SKM-1 (cell line): ENCODE measurements at regions not wholly inside any gene's neighbourhood (a gene's known extent, or its start where the extent isn't known, plus 50 kb on each side); places are given as distances from the start of the nearest gene placed in this dataset.
"Not testable (repeated sequence)": the region's sequence is repeated elsewhere in the genome, so short reads cannot be mapped to it uniquely, and the experiment has no call there.

Experiments
- DNase-seq: peaks from one replicate; lab custom pipeline; 2025; ENCODE audit not compliant: unreplicated experiment; lab: John Stamatoyannopoulos, UW

DNA sequence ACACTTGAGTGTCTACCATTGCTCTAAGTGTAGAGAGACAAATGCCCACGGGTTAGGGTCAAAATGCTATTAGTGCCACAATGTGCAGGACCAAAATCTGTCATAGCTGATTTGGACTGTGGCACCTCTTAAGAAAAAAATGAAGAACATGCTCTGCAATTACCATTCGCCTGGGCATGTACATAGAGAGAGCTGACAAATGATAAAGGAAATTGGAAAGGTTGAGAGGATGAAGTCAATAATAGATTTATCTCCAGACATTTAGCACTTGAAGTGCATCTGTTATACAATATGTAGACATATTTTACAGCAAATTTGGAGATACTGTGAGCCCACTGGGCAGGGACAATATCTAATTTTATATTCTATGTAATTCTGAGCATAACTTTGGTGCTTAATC is 804.4 kb downstream of the SATB2 start:
- no peak for DNase-seq

DNA sequence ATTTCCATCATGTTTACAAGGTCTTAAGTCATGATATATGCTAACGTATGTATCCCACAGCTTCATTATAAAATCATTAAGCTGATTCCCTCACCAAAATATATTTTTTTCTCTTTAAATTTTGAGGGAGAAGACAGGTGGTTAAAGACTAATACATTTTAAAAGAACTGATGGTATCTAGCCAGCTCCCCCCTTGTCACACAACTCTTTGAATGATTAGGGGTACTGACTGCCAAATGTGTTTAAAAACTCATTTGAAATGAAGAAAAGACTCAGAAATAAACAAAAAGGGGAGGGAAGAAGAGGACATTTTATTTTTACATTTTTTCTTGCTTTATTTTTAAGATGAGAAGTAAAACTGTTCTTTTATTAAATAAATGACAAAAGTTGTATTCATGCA is 805.3 kb downstream of the SATB2 start:
- no peak for DNase-seq

GRCh38 chr2:198645816-198646215 is 811.9 kb downstream of the SATB2 start:
- no peak for DNase-seq

DNA sequence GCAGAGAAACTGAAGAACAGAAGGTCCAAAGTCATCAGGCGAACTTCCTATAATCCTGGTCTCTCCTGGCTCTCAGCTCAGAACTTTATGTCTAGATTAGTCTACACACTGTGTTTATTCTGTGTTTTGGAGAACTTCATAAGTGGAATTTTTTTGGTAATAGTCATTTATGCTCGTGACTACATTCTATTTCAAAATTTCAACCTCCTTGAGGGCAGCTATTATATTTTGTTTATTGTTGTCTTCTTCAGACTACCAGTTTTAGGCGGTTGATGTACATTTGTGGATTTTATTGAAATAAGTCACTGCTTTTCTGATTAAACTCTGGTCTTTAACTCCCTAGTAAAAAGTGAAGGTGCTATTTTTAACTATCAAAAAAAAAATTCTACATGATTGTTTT is 816.6 kb downstream of the SATB2 start:
- DNase-seq, result no peak

DNA sequence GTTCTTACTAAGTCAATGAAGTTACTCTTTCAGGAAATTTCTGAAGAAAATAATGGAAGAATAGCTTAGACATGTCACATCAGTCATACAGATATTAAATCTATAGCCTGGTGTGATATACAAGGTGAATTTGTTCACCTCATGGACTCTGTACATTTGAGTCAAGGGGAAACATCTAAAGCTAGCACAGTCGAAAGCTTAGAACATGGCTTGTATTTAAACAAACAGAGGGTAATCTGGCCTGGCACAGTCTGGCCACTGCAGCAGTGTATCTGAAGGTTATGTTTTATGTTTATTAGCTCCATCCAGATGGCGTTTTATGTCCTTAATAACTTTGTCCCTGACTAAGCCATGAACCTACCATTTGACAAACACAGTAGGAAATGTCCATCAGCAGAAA is 817.3 kb downstream of the SATB2 start:
- DNase-seq, result no peak

- DNase-seq, result peak; percentile 33
Measured at GRCh38 chr2:198639580-198639979, 818.2 kb downstream of the SATB2 start.

GRCh38 chr2:198638577-198638976 is 819.2 kb downstream of the SATB2 start:
- DNase-seq, result no peak

DNA sequence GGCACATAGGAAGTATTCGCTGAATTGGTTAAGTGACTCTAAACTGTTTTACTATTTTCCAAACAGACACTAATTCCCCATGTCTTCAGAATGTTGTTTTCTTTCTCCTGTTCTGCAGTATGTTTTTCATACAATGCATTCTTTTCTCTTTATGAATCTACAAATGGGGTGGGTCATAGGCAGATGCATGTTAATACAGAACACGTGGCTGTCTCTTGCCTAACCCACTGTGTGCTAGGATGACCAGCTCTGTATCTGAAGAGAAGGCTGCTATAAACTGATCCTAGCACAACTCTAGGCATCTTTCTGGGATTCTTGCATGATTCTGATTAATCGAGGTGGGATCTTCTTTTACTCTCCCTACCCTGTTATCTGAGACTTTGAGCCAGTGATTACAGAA is 826.0 kb downstream of the PLCL1 start:
- no peak for DNase-seq

GRCh38 chr2:198628596-198628995 is 824.2 kb downstream of the PLCL1 start:
- DNase-seq, result no peak

DNA sequence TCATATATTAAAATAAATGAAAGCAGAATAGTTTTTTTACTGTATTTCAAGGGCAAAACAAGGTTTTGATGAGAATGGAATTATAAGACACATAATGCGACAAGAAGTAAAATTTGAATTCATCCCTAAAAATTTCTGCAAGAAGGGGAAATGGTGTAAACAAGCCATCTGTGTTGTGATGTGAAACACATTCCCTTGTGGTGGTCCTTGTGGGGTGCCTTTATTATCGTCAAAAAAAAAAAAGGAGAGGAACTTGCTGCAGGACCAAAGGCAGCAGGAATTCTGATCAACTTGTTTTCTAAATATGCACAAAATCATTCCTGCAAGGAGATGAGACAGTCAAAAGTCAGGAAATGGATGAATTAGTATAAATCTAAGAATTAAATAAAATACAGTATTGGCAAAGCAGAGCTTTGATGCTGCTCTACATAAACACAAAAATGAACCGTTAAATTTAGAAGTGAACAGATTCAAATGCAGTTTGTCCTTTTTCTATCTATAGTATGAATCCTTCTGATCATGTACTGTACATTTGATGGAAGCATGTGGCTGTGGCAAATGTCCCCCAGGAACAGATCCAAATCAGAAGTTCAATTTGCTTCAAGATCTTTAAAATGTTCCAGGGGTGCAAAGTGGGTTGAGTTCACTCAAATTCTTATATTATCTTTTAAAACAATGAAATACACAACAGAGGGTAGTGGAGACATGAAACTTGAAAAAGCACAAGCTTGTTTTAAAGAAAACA is 818.8 kb downstream of the PLCL1 start:
- no peak for DNase-seq

DNA sequence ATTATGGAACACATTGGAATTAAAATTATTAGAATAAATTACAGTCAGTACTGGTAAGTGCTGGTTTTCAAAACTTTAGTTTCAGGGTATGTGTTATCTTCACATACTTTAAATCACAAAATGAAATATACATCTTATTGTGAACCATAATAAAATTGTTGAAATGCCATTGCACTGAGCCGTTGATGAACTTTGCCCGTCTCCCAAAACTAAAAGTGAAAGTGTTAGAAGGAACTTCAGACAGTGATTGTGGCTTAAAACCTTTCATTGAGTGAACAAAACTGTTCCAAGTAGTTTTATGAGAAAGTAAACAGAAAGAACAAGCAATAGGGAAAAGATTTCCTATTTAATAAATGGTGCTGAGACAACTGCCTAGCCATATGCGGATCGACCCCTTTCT is 811.6 kb downstream of the PLCL1 start:
- DNase-seq, result no peak

GRCh38 chr2:198611201-198611600 is 806.8 kb downstream of the PLCL1 start:
- no peak for DNase-seq

DNA sequence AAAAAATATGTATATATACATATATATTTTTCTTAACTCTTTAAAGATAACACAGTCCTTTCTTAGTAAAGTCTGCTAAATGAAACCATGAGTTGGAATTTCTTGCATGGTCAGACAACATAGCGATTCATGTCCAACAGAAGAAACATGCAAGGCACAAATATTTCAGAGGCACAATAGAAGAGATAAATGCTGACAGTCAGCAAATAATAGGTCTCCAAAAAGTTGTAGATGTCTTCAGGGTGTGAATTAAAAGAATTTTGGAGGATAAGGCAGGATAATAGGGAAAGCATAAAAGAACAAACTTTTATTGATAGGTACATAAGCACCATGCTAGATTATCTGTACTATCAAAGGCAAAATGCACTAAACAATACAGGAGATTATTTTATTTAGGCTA is 800.2 kb downstream of the PLCL1 start:
- no peak for DNase-seq

GRCh38 chr2:198602986-198603385 is 798.6 kb downstream of the PLCL1 start:
- DNase-seq, result not testable (repeated sequence)

DNA sequence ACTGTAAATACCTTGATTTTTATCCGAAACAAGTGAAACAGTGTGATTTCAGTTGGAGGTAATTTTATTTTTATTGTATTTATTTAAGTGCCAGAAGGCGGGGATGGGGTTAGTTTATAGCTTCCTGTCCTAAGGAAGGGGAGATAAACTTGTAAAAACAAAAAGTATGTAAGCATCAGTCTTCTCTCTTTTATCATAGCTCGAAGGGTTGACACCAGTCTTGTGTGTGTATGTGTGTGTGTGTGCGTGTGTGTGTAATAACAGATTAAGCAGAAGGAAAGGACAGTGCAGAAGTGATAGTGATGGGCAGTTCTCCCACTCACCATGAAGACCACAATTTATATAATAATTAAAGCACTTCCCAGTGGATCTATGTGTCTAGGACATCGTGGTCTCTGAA is 793.3 kb downstream of the PLCL1 start:
- DNase-seq, result no peak

GRCh38 chr2:198596985-198597384 is 792.6 kb downstream of the PLCL1 start:
- DNase-seq, result no peak

DNA sequence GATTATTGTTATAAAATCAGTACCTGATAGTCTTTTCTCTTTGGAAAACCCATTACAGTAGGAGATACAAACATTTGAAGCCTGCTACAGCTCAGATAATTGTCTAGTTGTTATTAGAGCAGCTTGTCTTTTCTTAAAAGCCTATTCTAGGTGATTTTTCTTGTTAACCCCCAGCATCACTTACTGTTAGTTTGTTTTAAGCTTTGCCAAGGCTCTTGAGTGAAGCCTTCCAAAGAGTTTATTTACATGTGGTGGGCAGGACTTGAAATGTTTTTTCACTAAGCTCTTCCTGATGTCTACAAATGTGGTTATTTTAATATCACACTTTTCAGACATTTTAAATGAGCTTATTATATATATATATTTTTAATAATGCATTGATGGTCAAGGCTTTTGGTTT is 791.3 kb downstream of the PLCL1 start:
- no peak for DNase-seq

DNA sequence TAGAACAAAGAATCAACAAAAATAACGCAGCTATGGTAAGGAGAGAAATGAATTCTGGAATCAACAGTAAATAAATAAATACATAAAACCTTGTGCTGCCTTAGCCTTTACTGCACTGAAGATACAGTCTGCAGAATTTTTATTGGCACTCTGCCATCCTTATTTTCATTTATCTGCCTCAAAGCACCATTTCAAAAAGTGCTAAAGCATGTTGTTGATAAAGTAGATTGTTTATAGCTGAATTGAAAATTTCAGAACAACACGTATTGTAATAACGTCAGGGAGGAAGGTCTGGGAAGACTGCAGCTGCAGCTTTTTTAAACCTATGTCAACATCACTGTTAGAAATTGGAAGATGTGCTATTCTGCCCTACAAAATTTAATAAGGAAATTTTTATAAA is 787.2 kb downstream of the PLCL1 start:
- no peak for DNase-seq

DNA sequence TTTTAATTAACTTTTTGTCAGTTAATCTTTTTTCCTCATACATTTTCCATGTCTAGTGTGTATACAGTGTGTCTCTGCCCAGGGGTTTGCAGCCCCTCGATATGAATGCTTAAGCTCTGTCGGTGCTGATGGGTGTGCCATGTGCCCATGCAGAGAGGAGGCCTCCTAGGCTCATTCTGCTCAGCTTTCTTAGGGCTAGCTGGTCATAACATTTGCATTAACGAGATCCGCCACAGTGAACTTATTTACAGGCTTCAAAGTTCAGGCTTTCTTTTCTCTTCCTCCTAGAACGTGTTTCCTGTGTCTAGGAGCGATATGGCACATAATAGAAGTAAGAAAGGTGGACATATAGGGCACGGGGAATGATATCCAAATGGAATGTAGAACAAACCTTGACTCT is 783.3 kb downstream of the PLCL1 start:
- no peak for DNase-seq

GRCh38 chr2:198587240-198587639 is 782.8 kb downstream of the PLCL1 start:
- no peak for DNase-seq

DNA sequence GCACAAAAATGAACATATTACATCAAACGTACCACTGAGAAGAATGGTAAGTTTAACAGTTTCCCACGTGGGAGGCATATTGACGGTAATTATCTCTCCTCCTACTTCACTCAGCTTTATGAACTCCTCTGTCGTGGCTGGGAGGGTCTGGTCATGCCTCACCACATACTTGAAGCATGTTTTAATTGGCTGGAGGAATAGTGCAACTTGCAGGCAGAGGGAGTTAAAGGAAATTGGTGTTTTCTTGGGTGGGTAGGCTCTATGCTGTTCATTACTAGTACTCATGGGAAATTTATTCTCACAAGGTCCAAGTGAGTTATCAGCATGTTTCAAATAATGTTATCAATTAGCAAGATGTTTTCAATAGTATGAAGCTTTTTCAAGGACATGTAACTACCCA is 767.0 kb downstream of the PLCL1 start:
- no peak for DNase-seq

- DNase-seq, result no peak
Measured at GRCh38 chr2:198558176-198558575, 753.8 kb downstream of the PLCL1 start.

DNA sequence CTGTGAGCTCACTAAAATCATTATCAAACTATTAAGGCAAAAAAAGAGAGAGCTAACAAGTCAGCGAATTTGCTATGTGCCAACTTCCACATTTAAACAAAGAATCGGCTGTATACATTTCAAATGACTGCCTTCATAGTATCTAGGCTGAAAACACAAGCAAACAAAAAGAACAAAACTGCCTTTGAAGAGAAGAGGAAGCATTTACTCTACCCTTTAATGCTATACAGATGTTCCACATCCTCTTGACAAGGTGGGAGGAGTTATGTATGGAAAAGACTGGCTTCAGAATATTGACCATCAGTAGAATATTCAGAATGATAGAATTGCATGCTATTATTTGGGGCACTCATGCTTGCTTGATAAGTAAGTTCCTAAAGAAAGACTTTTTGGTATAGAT is 741.7 kb downstream of the PLCL1 start:
- DNase-seq, result no peak
